Cardiac septum (tissue), 1 donor: ENCODE measurements at regions not wholly inside any gene's neighbourhood (a gene's known extent, or its start where the extent isn't known, plus 50 kb on each side); places are given as distances from the start of the nearest gene placed in this dataset.

Experiments used
- DNase-seq: peaks from one replicate; pipeline ENCODE4 v3.0.0-alpha.2; 2020; ENCODE audit warnings: low spot score
- intact Hi-C: fragments of 100-400 bp; cut with DNase I; formaldehyde crosslinking; loops from one replicate; pipeline ENCODE4 v1.14.0; 2022
- donor health status: DM: no; HTN: no; CAD: no.

GRCh38 chr9:135419106-135419505, 60.5 kb upstream of the PPP1R26 start:
- DNase-seq, result peak; percentile 44
- intact Hi-C loops, result no loop called here

GRCh38 chr9:135422341-135422944, 57.1 kb upstream of the PPP1R26 start:
- no peak for DNase-seq
- intact Hi-C loops, result no loop called here

GRCh38 chr9:135423725-135424124, 55.9 kb upstream of the PPP1R26 start:
- intact Hi-C loops, result no loop called here
- DNase-seq, result no peak
